Common myeloid progenitor, CD34-positive (primary cell): ENCODE measurements at regions not wholly inside any gene's neighbourhood (a gene's known extent, or its start where the extent isn't known, plus 50 kb on each side); places are given as distances from the start of the nearest gene placed in this dataset.
"Not testable (repeated sequence)": the region's sequence is repeated elsewhere in the genome, so short reads cannot be mapped to it uniquely, and the experiment has no call there.

Experiments
- CTCF ChIA-PET: fragments of 350-600 bp; sonication (Branson Sonifier 250); formaldehyde crosslinking; loops from one replicate; lab custom pipeline; 2021; ENCODE audit warnings: antibody characterized with exemption; lab: Charles Lee
- POLR2A ChIA-PET: fragments of 350-600 bp; sonication (Branson Sonifier 250); formaldehyde crosslinking; loops from one replicate; lab custom pipeline; 2021; ENCODE audit warnings: antibody characterized with exemption; lab: Charles Lee
- DNase-seq, 3 donors: peaks; one replicate each; pipeline versions ENCODE4 v3.0.0 to v3.0.0-alpha.2; 2013
- H3K27ac ChIP-seq, 2 experiments: 1 replicate in 1 of 2; 2 replicates in 1 of 2; pipeline ENCODE4 v1.7.0; 2013; ENCODE audit warnings: inconsistent platforms in 2 of 2, low read length in 2 of 2, mild to moderate bottlenecking in 2 of 2, low read depth in 1 of 2, moderate library complexity in 1 of 2; ENCODE audit not compliant: severe bottlenecking in 2 of 2, insufficient read depth in 1 of 2, poor library complexity in 1 of 2
- H3K27me3 ChIP-seq, 5 experiments: replicated peaks in 2 of 5; 1 replicate in 3 of 5; 2 replicates in 2 of 5; pipeline versions ENCODE4 v1.6.1 to v1.7.0; 2013; ENCODE audit warnings: low read length in 4 of 5, mild to moderate bottlenecking in 2 of 5, moderate library complexity in 2 of 5, inconsistent platforms in 1 of 5; ENCODE audit not compliant: insufficient read depth in 5 of 5, control insufficient read depth in 4 of 5
- H3K36me3 ChIP-seq, 4 experiments: 1 replicate in 2 of 4; 2 replicates in 2 of 4; pipeline versions ENCODE4 v1.6.1 to v1.7.0; 2013; ENCODE audit warnings: low read length in 3 of 4, control low read depth in 1 of 4, mild to moderate bottlenecking in 1 of 4; ENCODE audit not compliant: control insufficient read depth in 4 of 4, insufficient read depth in 4 of 4
- H3K4me1 ChIP-seq, 4 experiments: 1 replicate in 3 of 4; 2 replicates in 1 of 4; pipeline versions ENCODE4 v1.6.1 to v1.7.1; 2013; ENCODE audit warnings: low read length in 3 of 4, mild to moderate bottlenecking in 3 of 4, control low read depth in 1 of 4, inconsistent platforms in 1 of 4, moderate library complexity in 1 of 4; ENCODE audit not compliant: control insufficient read depth in 4 of 4, insufficient read depth in 4 of 4; ENCODE audit errors: control extremely low read depth in 1 of 4
- H3K4me3 ChIP-seq, 7 experiments: 1 replicate in 4 of 7; 2 replicates in 3 of 7; pipeline versions ENCODE4 v1.5.1 to v1.7.0; 2013; ENCODE audit warnings: mild to moderate bottlenecking in 7 of 7, low read length in 6 of 7, moderate library complexity in 6 of 7, inconsistent platforms in 2 of 7, low read depth in 2 of 7, control low read depth in 1 of 7; ENCODE audit not compliant: insufficient read depth in 4 of 7, control insufficient read depth in 1 of 7; ENCODE audit errors: extremely low read depth in 1 of 7
- H3K9me3 ChIP-seq, 5 experiments: 1 replicate in 4 of 5; 2 replicates in 1 of 5; pipeline versions ENCODE4 v1.6.1 to v1.7.1; 2013; ENCODE audit warnings: low read length in 4 of 5, mild to moderate bottlenecking in 2 of 5, inconsistent platforms in 1 of 5, low read depth in 1 of 5, moderate library complexity in 1 of 5; ENCODE audit not compliant: control insufficient read depth in 4 of 5, insufficient read depth in 2 of 5; ENCODE audit errors: control extremely low read depth in 1 of 5
- WGBS: methylation state at CpG from one replicate; pipeline ENCODE4 v1.1.5; 2013; ENCODE audit not compliant: insufficient coverage; 5-methylcytosine and 5-hydroxymethylcytosine counted together

DNA sequence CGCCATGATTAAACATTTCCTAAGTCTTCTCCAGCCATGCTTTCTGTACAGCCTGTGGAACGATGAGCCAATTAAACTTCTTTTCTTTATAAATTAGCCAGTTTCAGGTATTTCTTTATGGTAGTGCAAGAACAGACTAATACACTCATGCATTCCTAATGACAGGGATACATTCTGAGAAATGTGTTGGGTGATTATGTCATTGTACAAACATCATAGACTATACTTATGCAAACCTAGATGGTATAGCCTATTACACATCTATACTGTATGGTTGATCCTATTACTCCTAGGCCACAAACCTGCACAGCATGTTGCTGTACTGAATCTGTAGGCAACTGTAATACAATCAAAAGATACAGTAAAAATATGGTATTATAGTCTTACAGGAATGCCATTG, 83.1 kb downstream of the ATOH1 start:
- DNase-seq: no peak
- no peaks in the 10 kb centered on the region for H3K27me3 ChIP-seq
- ChIA-PET POLR2A (no interaction called here), CTCF (no interaction called here)
- no peak overlapping the region for H3K27ac ChIP-seq
- H3K4me3 ChIP-seq: no peak overlapping the region
- no peaks in the 10 kb centered on the region for H3K36me3 ChIP-seq
- no CpG with 5 or more reads among the region's 2 CpGs for WGBS
- no peaks in the 10 kb centered on the region for H3K4me1 ChIP-seq
- no peaks in the 10 kb centered on the region for H3K9me3 ChIP-seq

- DNase-seq: no peak
- Histone ChIP-seq H3K4me1 (no peaks in the 10 kb centered on the region), H3K27ac (no peak overlapping the region), H3K4me3 (no peak overlapping the region), H3K9me3 (no peaks in the 10 kb centered on the region), H3K36me3 (no peaks in the 10 kb centered on the region), H3K27me3 (no peaks in the 10 kb centered on the region)
- POLR2A ChIA-PET: no interaction called here
- WGBS: no CpG with 5 or more reads among the region's 2 CpGs
- CTCF ChIA-PET: no interaction called here
Observed at GRCh38 chr4:93912146-93912545, 83.6 kb downstream of the ATOH1 start.

DNA sequence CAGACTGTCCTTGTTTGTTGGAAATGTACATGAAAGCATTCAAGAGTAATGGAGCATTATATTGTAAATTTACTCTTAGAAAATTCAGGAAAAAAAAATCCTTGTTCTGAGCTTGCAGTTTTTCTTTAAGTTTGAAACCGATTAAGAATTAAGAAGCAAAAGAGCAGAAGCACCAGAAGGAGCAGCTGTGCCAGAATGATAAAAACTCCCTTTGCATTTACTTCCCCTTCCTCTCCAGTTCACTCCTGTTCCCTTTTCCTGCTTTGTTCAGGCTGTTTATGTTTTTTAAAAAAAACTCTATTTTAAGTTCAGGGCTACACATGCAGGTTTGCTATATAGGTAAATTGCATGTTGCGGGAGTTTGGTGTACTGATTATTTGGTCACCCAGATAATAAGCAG, 90.3 kb downstream of the ATOH1 start:
- no peaks in the 10 kb centered on the region for H3K9me3 ChIP-seq
- POLR2A ChIA-PET: no interaction called here
- no peaks in the 10 kb centered on the region for H3K4me1 ChIP-seq
- WGBS: 50% methylated on average over 2 of the region's 2 CpGs
- no peak overlapping the region for H3K4me3 ChIP-seq
- H3K36me3 ChIP-seq: no peaks in the 10 kb centered on the region
- CTCF ChIA-PET: no interaction called here
- H3K27ac ChIP-seq: no peak overlapping the region
- DNase-seq: peak in 2 of 3 donors; percentile 15 to 51
- no peaks in the 10 kb centered on the region for H3K27me3 ChIP-seq

- H3K4me3 ChIP-seq, H3K9me3 ChIP-seq, H3K36me3 ChIP-seq, H3K27ac ChIP-seq, CTCF ChIA-PET, H3K4me1 ChIP-seq, DNase-seq, H3K27me3 ChIP-seq, POLR2A ChIA-PET: not testable (repeated sequence)
- 100% methylated on average over 1 of the region's 2 CpGs for WGBS
Observed at GRCh38 chr4:93923570-93923969, 95.0 kb downstream of the ATOH1 start.

DNA sequence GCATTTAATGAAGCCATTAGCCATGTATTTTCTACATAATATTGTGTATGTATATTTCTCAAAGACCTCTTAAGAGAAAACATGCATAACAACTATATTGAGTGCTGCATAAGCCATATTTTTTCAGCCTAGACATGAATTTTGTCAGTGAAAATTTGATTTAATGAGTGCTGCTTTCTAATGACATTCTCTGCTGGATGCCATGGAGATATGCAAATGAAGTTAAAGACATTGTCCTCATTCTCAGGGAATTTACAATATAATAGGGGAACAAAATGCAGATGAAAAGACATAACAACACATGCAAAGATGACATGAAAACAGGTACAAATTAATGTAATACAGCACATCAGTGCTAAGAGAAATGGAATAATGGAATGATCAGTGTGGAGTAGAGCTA, 118.7 kb downstream of the ATOH1 start:
- CTCF ChIA-PET: no interaction called here
- H3K4me1 ChIP-seq: no peaks in the 10 kb centered on the region
- H3K9me3 ChIP-seq: no peaks in the 10 kb centered on the region
- H3K4me3 ChIP-seq: no peak overlapping the region
- POLR2A ChIA-PET: no interaction called here
- no peak for DNase-seq
- H3K27ac ChIP-seq: no peak overlapping the region
- H3K27me3 ChIP-seq: no peaks in the 10 kb centered on the region
- H3K36me3 ChIP-seq: no peaks in the 10 kb centered on the region

GRCh38 chr4:93950239-93950638, 121.7 kb downstream of the ATOH1 start:
- POLR2A ChIA-PET, DNase-seq: not testable (repeated sequence)
- WGBS: 100% methylated on average over 1 of the region's 4 CpGs

GRCh38 chr4:93957186-93957585, 128.6 kb downstream of the ATOH1 start:
- Histone ChIP-seq H3K4me1 (no peaks in the 10 kb centered on the region), H3K9me3 (no peaks in the 10 kb centered on the region), H3K4me3 (no peak overlapping the region), H3K27ac (no peak overlapping the region), H3K36me3 (no peaks in the 10 kb centered on the region), H3K27me3 (no peaks in the 10 kb centered on the region)
- DNase-seq: no peak
- WGBS: 100% methylated on average over 1 of the region's 1 CpG
- ChIA-PET CTCF (no interaction called here), POLR2A (no interaction called here)

More at GRCh38 chr4:93950239-93950638, 121.7 kb downstream of the ATOH1 start:
- H3K36me3 ChIP-seq, CTCF ChIA-PET, H3K27ac ChIP-seq, H3K4me3 ChIP-seq, H3K9me3 ChIP-seq, H3K4me1 ChIP-seq, H3K27me3 ChIP-seq: not testable (repeated sequence)
